ENCODE measurements at regions not wholly inside any gene's neighbourhood (a gene's known extent, or its start where the extent isn't known, plus 50 kb on each side); places are given as distances from the start of the nearest gene placed in this dataset.

DNA sequence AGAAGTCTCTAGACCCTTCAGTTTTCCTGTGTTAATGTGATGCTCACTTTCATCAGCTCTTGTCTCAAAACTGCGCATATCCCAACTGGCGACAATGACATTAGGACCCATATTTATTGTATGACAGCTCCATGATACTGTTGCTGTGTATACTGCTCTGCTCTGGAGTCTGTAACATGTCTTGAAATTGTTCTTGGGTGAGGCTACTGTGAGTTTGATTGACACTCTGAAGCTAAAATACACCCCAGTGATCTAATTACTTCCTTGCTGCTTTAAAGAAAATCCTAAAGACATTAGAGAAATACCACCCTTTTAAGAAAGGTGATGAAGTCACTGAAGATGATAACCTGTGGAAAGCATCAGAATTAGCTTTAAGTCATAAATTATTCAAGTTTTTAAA, 1046.2 kb downstream of the KCNT2 start:
- DNase-seq: no peak
- WGBS, 2 experiments (ENCODE audit: insufficient coverage in 1 of 2, insufficient read length in 1 of 2): 92 to 98% methylated on average over 2 of the region's 2 CpGs
- Mint-ChIP-seq H3K36me3 (ENCODE audit: low read depth) (no peaks in the 10 kb centered on the region), H3K4me1 (no peaks in the 10 kb centered on the region), H3K27me3 (ENCODE audit: insufficient read depth) (no peaks in the 10 kb centered on the region), H3K9me3 (peaks cover 2% of the 10 kb centered on the region), H3K27ac (no peak overlapping the region), H3K4me3 (no peak overlapping the region)
- TF ChIP-seq, protein P1, sequence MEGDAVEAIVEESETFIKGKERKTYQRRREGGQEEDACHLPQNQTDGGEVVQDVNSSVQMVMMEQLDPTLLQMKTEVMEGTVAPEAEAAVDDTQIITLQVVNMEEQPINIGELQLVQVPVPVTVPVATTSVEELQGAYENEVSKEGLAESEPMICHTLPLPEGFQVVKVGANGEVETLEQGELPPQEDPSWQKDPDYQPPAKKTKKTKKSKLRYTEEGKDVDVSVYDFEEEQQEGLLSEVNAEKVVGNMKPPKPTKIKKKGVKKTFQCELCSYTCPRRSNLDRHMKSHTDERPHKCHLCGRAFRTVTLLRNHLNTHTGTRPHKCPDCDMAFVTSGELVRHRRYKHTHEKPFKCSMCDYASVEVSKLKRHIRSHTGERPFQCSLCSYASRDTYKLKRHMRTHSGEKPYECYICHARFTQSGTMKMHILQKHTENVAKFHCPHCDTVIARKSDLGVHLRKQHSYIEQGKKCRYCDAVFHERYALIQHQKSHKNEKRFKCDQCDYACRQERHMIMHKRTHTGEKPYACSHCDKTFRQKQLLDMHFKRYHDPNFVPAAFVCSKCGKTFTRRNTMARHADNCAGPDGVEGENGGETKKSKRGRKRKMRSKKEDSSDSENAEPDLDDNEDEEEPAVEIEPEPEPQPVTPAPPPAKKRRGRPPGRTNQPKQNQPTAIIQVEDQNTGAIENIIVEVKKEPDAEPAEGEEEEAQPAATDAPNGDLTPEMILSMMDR (conservative IDR thresholded peaks at IDR 0.05): no peak
- H3K4me3 ChIP-seq (ENCODE audit: low read length): no peak overlapping the region
- H3K9me3 ChIP-seq (ENCODE audit: control insufficient read depth, low read length): no peaks in the 10 kb centered on the region
- no peak overlapping the region for H3K9ac ChIP-seq (ENCODE audit: extremely low read depth, low read length, poor library complexity, severe bottlenecking)
- no peaks in the 10 kb centered on the region for H3K27me3 ChIP-seq (ENCODE audit: control insufficient read depth, insufficient read depth, low read length, poor library complexity, severe bottlenecking)
- no peak overlapping the region for H3K27ac ChIP-seq (ENCODE audit: low read depth, low read length)
- no peaks in the 10 kb centered on the region for H3K4me1 ChIP-seq (ENCODE audit: control insufficient read depth, insufficient read depth, low read length)
- no peaks in the 10 kb centered on the region for H3K36me3 ChIP-seq (ENCODE audit: control insufficient read depth, insufficient read depth, low read length)

GRCh38 chr1:195550071-195550862, 1058.0 kb downstream of the KCNT2 start:
- Histone ChIP-seq H3K27ac (ENCODE audit: low read depth, low read length) (no peak overlapping the region), H3K36me3 (ENCODE audit: control insufficient read depth, insufficient read depth, low read length) (no peaks in the 10 kb centered on the region), H3K9ac (ENCODE audit: extremely low read depth, low read length, poor library complexity, severe bottlenecking) (no peak overlapping the region), H3K4me3 (ENCODE audit: low read length) (no peak overlapping the region), H3K27me3 (ENCODE audit: control insufficient read depth, insufficient read depth, low read length, poor library complexity, severe bottlenecking) (no peaks in the 10 kb centered on the region), H3K4me1 (ENCODE audit: control insufficient read depth, insufficient read depth, low read length) (no peaks in the 10 kb centered on the region), H3K9me3 (ENCODE audit: control insufficient read depth, low read length) (no peaks in the 10 kb centered on the region)
- Mint-ChIP-seq H3K4me3 (no peak overlapping the region), H3K9me3 (peaks cover 3% of the 10 kb centered on the region), H3K4me1 (no peaks in the 10 kb centered on the region), H3K27me3 (ENCODE audit: insufficient read depth) (no peaks in the 10 kb centered on the region), H3K27ac (no peak overlapping the region), H3K36me3 (ENCODE audit: low read depth) (no peaks in the 10 kb centered on the region)
- no peak for DNase-seq
- 92 to 100% methylated on average over 1 to 4 of the region's 5 CpGs for WGBS, 2 experiments (ENCODE audit: insufficient coverage in 1 of 2, insufficient read length in 1 of 2)
- TF ChIP-seq, protein P1 (conservative IDR thresholded peaks at IDR 0.05): no peak

DNA sequence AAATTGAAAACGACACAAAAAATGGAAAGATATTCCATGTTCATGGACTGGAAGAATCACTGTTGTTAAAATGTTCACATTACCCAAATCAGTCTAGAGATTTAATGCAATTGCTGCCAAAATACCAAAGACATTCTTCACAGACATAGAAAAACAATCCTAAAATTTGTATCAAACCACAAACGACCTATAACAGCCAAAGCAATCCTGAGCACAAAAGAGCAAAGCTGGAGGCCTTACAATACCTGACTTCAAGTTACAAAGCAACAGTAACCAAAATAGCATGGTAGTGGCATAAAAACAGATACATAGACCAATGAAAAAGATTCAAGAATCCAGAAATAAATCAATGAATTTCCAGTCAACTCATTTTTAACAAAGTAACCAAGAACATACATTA, 1077.3 kb downstream of the KCNT2 start:
- Histone ChIP-seq H3K9me3 (ENCODE audit: control insufficient read depth, low read length) (no peaks in the 10 kb centered on the region), H3K27ac (ENCODE audit: low read depth, low read length) (no peak overlapping the region), H3K4me3 (ENCODE audit: low read length) (no peak overlapping the region), H3K4me1 (ENCODE audit: control insufficient read depth, insufficient read depth, low read length) (no peaks in the 10 kb centered on the region), H3K9ac (ENCODE audit: extremely low read depth, low read length, poor library complexity, severe bottlenecking) (no peak overlapping the region), H3K36me3 (ENCODE audit: control insufficient read depth, insufficient read depth, low read length) (no peaks in the 10 kb centered on the region), H3K27me3 (ENCODE audit: control insufficient read depth, insufficient read depth, low read length, poor library complexity, severe bottlenecking) (no peaks in the 10 kb centered on the region)
- no peak for DNase-seq
- H3K27ac Mint-ChIP-seq: no peak overlapping the region
- no peaks in the 10 kb centered on the region for H3K27me3 Mint-ChIP-seq (ENCODE audit: insufficient read depth)
- 88% methylated on average over 2 of the region's 2 CpGs; no CpG with 5 or more reads in 1 of the 2 experiments for WGBS, 2 experiments (ENCODE audit: insufficient coverage in 1 of 2, insufficient read length in 1 of 2)
- no peaks in the 10 kb centered on the region for H3K4me1 Mint-ChIP-seq
- no peaks in the 10 kb centered on the region for H3K36me3 Mint-ChIP-seq (ENCODE audit: low read depth)
- TF ChIP-seq, protein P1 (conservative IDR thresholded peaks at IDR 0.05): no peak
- no peaks in the 10 kb centered on the region for H3K9me3 Mint-ChIP-seq
- H3K4me3 Mint-ChIP-seq: no peak overlapping the region
